HTR-8/SVneo (cell line): ENCODE measurements at regions not wholly inside any gene's neighbourhood (a gene's known extent, or its start where the extent isn't known, plus 50 kb on each side); places are given as distances from the start of the nearest gene placed in this dataset.
A peak's percentile ranks its signal among the peaks of the same experiment; 100 is the strongest.
"Not testable (repeated sequence)": the region's sequence is repeated elsewhere in the genome, so short reads cannot be mapped to it uniquely, and the experiment has no call there.

Experiments
- DNase-seq: peaks from one replicate; pipeline ENCODE4 v3.0.0; 2011; ENCODE audit warnings: low spot score, mixed read lengths; ENCODE audit not compliant: insufficient read length
- FAIRE-seq: peaks from 2 replicates; lab custom pipeline; 2011; peaks lifted over from hg19 to GRCh38; lab: Jason Lieb, UNC

- FAIRE-seq = no peak
- DNase-seq = no peak
These were observed 904.2 kb downstream of the STPG2 start for GRCh38 chr4:97238956-97239666.

DNA sequence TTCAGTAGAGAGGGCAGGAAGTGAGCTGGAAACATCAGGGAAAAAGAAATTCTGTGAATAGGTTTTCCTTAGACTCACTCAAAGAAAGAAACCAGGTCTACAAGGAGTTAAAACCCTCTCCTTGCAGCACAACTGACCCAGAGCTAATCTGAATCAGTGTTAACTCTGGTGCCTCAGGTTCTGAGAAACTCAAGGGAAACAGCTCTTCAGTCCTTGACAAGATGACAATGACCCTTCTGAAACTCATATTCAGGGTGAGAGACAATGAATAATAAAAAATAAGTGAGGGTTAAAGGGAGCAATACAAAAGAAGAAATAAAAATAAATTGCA lies 903.6 kb downstream of the STPG2 start:
- no peak for DNase-seq
- no peak for FAIRE-seq

DNA sequence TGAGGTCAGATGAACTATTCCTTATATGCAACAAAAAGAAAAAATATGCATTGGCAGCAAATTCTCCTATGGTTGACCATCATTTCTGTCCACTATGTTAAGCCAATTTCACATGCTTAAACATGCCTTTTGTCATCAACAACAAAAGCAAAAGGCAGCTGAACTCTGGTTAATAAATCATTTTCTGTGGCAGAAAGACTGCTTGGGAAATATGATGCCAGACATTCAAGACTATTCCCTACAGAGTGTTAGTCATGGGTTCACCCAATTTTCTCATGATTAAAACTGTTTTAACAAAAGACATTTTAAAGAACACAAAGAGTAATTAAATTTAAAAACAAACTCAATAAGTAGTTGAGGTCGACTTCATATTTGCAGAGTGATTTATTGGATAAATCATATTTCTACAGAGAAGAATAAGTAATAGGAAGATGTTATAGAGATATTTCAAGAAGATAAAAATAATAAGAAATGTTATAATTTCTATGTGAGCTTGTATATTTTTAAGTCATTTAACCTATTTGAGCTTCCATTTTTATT lies 890.6 kb downstream of the STPG2 start:
- DNase-seq (peak; percentile 0), FAIRE-seq (no peak)

DNA sequence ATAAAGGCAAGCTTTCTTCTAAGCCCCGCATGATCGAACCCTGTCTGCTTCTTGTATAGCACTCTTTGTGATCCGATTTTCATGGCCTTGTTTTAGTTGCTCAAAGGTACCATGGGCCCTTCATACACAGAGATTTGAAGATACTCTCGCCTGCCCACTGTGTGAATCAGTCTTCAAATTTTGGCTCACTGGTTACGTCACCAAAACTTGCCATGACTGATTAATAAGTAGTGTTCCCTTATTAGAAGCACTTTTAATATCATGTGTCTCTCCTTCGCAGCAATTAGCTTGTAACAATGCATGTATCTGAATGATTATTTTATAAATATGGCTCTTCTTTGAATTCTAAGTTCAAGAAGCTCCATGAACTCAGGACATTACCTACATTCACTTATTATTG lies 880.5 kb downstream of the STPG2 start:
- FAIRE-seq = no peak
- no peak for DNase-seq

- FAIRE-seq = no peak
These were observed 873.2 kb downstream of the STPG2 start for GRCh38 chr4:97270051-97270450.

GRCh38 chr4:97279391-97279790 lies 863.9 kb downstream of the STPG2 start:
- FAIRE-seq (no peak), DNase-seq (no peak)

More at GRCh38 chr4:97270051-97270450, 873.2 kb downstream of the STPG2 start:
- DNase-seq = no peak

GRCh38 chr4:97300561-97300960 lies 842.7 kb downstream of the STPG2 start:
- no peak for DNase-seq
- no peak for FAIRE-seq

- DNase-seq (no peak), FAIRE-seq (no peak)
These were observed 837.9 kb downstream of the STPG2 start for GRCh38 chr4:97305351-97305750.

- FAIRE-seq = no peak
- DNase-seq = no peak
These were observed 834.2 kb downstream of the STPG2 start for GRCh38 chr4:97309121-97309520.

DNA sequence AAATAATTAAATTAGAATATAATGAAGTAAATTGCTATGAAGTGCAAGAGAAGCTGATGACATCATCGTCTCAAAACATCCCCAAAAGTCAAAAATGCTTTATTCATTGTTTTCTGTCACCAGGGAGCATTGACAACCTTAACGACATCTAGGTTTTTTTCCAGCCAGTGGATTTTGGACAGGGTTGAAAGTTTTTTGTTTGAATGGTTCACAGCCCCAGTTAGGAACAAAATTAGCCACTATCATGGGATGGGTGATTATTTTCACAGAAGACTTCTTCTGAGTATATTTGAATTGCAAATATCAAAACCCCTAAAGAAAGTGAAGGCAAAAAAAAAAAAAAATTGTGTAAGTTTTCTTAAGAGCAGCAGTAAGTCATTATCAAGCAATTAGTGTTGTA lies 826.1 kb downstream of the STPG2 start:
- no peak for FAIRE-seq

GRCh38 chr4:97317671-97318070 lies 825.6 kb downstream of the STPG2 start:
- DNase-seq (no peak), FAIRE-seq (no peak)

More for the DNA sequence above, 826.1 kb downstream of the STPG2 start:
- DNase-seq = no peak

DNA sequence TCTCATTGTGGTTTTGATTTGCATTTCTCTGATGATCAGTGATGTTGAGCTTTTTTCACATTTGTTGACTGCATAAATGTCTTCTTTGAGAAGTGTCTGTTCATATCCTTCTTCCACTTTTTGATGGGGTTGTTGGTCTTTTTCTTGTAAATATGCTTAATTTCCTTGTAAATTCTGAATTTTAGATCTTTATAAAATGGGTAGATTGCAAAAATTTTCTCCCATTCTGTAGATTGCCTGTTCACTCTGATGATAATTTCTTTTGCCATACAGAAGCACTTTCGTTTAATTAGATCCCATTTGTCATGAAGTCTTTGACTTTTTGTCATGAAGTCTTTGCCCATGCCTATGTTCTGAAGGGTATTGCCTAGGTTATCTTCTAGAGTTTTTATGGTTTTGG lies 817.5 kb downstream of the STPG2 start:
- FAIRE-seq, DNase-seq: not testable (repeated sequence)

- no peak for DNase-seq
These were observed 812.4 kb downstream of the STPG2 start for GRCh38 chr4:97330917-97331316.

DNA sequence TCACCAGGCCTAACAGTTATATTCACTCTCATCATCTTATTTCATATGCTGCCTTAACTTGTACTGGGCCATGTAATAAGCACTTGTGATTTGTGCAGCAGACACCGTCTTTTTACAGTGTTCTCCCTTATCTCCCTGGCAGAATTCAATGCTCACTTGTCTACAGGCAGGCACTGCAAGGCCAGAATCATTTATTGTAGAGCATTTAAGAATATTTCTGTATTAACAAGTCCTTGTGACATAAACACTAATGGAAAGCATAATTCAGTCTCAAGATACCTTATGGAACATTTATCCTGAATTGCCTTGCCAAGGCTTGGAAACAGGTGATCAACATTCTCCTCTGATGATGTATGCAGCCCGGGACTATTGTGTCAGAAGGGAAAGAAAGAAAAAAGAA lies 808.9 kb downstream of the STPG2 start:
- DNase-seq = no peak
- FAIRE-seq = no peak

More at GRCh38 chr4:97330917-97331316, 812.4 kb downstream of the STPG2 start:
- FAIRE-seq = no peak

GRCh38 chr4:97349468-97350186 lies 793.6 kb downstream of the STPG2 start:
- DNase-seq = no peak
- FAIRE-seq = no peak

DNA sequence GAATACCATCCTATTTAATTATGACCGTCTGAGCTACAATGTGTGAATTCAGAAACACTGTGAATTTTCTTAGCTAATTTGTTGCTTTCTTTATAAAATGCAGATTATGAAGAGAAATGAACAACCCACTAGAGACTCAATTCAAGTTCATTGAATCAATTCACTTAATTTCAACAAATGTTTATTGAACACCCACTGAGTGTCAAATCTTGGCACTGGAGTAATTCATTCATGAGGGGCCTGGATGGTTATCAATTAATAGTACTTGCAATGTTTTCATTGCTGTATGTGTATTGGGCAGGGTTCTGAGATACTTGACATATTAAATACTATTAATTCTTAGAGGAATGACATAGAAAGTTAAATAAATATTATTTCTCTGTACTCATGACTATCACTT lies 789.4 kb downstream of the STPG2 start:
- no peak for DNase-seq
- no peak for FAIRE-seq

GRCh38 chr4:97359826-97360225 lies 783.5 kb downstream of the STPG2 start:
- FAIRE-seq (no peak), DNase-seq (no peak)

DNA sequence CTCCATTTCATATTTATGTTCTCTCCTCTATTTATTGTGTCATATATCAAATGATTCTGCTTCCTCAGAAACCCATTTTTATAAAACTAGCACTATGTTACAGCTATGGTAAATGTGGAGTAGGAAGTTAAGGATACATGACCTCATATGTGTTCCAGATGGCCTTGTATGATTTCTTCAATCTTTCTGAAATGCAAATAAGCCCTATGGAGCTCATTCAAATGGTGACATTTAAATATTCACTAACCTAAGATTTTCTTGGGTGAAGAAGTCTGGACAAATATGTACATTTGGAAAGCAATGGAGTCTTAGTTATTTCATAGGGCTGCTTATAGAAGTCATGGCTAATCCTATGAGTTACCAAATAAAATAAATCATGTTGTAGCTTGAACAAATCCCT lies 782.5 kb downstream of the STPG2 start:
- DNase-seq = no peak
- no peak for FAIRE-seq

DNA sequence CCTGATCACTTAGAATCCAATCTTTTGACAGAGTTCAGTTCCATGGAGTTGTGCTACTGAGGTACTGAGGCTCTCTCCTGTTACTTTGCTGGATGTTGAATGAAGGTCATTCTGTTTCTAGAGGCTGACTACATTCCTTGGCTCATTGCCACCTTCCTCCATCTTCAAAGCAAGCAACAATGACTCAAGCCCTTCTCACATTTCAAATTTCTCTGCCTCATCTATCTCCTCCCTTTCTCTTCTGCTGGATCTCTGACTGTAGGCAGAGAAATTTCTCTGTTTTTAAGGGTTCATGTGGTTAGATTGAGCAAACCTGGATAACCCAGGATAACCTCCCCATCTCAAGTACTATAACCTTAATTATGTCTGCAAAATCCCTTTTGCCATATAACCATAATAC lies 775.4 kb downstream of the STPG2 start:
- DNase-seq (no peak), FAIRE-seq (no peak)

DNA sequence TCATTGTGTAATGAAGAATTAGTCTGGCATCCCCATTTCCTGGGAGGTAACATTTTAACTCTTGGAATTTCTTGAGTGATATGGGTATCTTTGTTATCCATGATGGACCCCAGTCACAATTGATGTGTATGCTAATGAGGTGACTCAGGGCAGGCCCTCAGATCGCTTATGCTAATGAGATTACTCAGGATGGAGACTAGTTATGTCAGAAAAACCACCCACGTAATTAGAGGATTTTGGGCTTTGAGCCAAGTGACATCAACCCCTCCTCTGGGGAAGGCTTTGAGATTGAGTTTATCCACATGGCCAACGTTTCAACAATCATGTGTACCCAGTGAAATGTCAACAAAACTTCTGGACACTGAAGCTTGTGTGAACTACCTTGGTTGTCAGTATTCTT lies 772.7 kb downstream of the STPG2 start:
- FAIRE-seq = no peak
- DNase-seq = no peak

GRCh38 chr4:97374526-97374925 lies 768.8 kb downstream of the STPG2 start:
- no peak for FAIRE-seq
- no peak for DNase-seq

DNA sequence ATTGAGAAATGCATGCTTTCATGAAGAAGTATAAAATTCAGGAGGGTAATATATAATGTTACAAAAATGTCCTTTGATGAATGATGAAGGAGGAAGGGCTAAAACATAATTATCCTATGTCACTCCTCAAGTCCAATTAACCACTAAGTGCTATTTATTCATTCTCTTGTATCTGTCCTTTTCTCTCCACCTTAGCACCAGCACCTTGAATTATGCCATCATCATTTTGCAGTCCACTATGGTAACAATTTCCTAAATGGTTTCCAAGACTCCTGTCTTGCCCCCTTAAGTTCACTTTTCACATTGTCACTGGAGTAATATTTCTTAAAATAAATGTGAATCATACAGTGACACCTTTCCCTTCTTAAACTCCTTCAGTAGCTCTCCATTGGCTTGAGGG lies 756.3 kb downstream of the STPG2 start:
- FAIRE-seq (no peak), DNase-seq (no peak)
